EH (cell line): ENCODE measurements at regions not wholly inside any gene's neighbourhood (a gene's known extent, or its start where the extent isn't known, plus 50 kb on each side); places are given as distances from the start of the nearest gene placed in this dataset.

ENCODE experiments used
- DNase-seq: peaks from one replicate; pipeline ENCODE4 v3.0.0-alpha.2; 2015; ENCODE audit warnings: low read depth

GRCh38 chr20:16115911-16116552 lies 457.2 kb downstream of the KIF16B start:
- no peak for DNase-seq

GRCh38 chr20:16113736-16114135 lies 459.5 kb downstream of the KIF16B start:
- DNase-seq, result no peak

DNA sequence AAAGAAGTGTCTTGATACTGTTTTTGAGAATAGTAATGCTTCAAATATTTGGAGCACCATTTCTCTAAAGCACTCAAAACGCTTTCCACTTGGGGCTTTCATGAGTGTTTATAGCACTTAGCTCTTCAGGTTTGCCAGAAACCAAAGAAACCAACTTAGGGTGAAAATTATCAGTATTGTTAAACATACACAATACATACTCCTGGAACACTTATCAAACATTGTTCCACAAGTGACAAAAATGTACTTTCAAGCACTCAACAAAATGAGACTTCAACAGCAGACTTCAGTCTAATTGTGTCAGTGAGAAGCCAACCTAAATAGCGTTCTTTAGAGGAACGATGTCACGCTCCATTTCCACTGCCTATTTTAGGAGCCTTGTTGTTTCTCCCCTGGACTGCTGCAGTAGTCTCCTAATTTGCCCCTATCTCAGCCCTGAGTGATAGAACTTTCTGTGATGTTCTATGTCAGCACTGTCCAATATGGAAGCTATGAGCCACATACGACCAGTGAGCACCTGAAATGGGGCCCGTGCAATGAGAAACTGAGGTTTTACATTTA lies 461.3 kb downstream of the KIF16B start:
- no peak for DNase-seq

- no peak for DNase-seq
Measured at GRCh38 chr20:16111172-16111832, 461.9 kb downstream of the KIF16B start.

DNA sequence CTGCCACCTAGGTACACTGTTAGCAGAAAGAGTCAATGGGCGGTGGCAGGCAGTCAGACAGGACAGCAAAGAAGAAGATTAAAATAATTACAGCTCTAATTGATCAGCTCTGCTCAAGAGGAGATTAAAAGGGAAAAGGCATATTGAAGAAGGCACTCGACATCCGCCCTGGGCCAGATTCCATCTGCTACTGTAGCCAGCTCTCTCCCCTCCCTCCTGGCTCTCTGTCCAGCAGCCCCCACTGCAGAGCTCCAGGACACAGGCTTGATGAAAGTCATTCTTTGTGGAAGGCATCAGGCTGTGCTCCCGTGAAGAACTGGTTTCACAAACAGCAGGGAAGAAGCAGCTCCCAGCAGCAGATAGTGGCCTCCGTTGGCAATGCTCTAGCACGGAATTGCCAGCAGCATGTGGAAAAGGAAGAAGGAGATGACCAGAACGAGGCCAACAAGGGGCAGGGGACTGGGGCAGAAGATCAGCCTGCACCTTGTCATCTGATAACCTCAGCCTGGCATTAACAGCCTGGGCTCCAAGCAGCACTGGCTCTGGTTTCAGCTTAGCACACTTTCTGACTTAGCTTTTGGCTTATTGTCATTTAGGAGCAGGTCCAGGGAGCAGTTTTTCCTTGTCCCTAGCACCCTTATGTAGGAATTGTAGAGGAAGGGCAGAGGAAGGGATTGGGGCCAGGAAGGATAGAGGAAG lies 465.9 kb downstream of the KIF16B start:
- no peak for DNase-seq

DNA sequence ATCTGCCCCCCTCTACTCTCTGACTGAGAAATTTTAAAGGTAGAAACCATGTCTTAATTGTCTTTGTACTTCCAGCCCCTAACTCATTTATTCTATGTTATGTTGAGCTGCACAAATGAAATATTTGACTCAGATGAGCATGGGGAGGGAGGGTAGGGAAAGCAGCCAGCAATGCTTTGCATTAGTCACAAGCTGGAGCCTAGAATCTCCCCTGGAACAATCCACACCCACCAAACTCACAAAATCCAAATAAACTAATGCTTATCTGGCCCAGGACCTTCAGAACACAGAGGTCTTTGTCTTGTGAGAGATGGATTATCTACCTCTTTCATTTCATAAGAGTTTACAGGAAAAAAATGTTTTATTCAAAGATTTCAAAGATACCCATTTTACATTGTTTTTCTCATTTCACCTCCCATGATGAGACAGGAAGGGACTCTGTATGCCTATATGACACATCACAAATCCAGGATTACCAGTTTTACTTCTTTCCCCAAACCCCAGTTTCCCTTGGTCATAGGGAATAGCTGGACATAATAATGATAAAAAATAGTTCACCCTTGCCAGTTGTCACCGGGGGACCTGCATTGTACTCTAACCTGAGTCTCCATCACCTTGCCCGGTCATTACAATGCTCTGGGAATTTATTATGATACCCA lies 466.9 kb downstream of the KIF16B start:
- no peak for DNase-seq

GRCh38 chr20:16104783-16105182 lies 468.5 kb downstream of the KIF16B start:
- DNase-seq, result no peak
